CD14-positive monocyte (primary cell): ENCODE measurements at regions not wholly inside any gene's neighbourhood (a gene's known extent, or its start where the extent isn't known, plus 50 kb on each side); places are given as distances from the start of the nearest gene placed in this dataset.

Experiments
- DNase-seq, 3 donors: peaks; one replicate each; pipeline ENCODE4 v3.0.0-alpha.2; 2011 to 2022
- H2AFZ ChIP-seq: 2 replicates; pipeline ENCODE4 v1.6.0; 2012; ENCODE audit warnings: mild to moderate bottlenecking, low read depth, low read length, inconsistent platforms; ENCODE audit not compliant: insufficient read depth, poor library complexity, severe bottlenecking
- H3K27ac ChIP-seq, 2 donors: 1 replicate in 1 of 2; 2 replicates in 1 of 2; pipeline ENCODE4 v1.5.1; 2012 to 2013; ENCODE audit warnings: low read length in 2 of 2, control low read depth in 1 of 2, inconsistent platforms in 1 of 2, low read depth in 1 of 2, mild to moderate bottlenecking in 1 of 2
- H3K27me3 ChIP-seq, 2 donors: one replicate each; pipeline versions ENCODE4 v1.6.0 to v1.6.1; 2011 to 2013; ENCODE audit warnings: low read length in 2 of 2; ENCODE audit not compliant: control insufficient read depth in 2 of 2, insufficient read depth in 2 of 2
- H3K36me3 ChIP-seq, 2 donors: replicated peaks in 1 of 2; 1 replicate in 1 of 2; 2 replicates in 1 of 2; pipeline versions ENCODE4 v1.5.1 to v1.6.1; 2012 to 2013; ENCODE audit warnings: low read length in 2 of 2, control low read depth in 1 of 2, inconsistent platforms in 1 of 2, mild to moderate bottlenecking in 1 of 2; ENCODE audit not compliant: insufficient read depth in 2 of 2, control insufficient read depth in 1 of 2
- H3K4me1 ChIP-seq, 2 donors: 1 replicate in 1 of 2; 2 replicates in 1 of 2; pipeline versions ENCODE4 v1.5.1 to v1.6.1; 2012 to 2013; ENCODE audit warnings: low read length in 2 of 2, control low read depth in 1 of 2, inconsistent platforms in 1 of 2, mild to moderate bottlenecking in 1 of 2, moderate library complexity in 1 of 2; ENCODE audit not compliant: insufficient read depth in 2 of 2, control insufficient read depth in 1 of 2
- H3K4me2 ChIP-seq: replicated peaks from 2 replicates; pipeline ENCODE3; 2012; ENCODE audit warnings: low read length, moderate library complexity, mild to moderate bottlenecking; ENCODE audit not compliant: poor library complexity, severe bottlenecking; ENCODE audit errors: extremely low read depth
- H3K4me3 ChIP-seq, 3 experiments: fragments of 200-600 bp in 1 of 3; sonication (generic) in 1 of 3; replicated peaks in 1 of 3; 1 replicate in 2 of 3; 2 replicates in 1 of 3; pipeline ENCODE4 v1.5.1; 2011 to 2013; ENCODE audit warnings: low read length in 3 of 3, mild to moderate bottlenecking in 3 of 3, control low read depth in 2 of 3, low read depth in 2 of 3, inconsistent platforms in 1 of 3, moderate library complexity in 1 of 3
- H3K79me2 ChIP-seq: 2 replicates; pipeline ENCODE4 v1.6.0; 2012; ENCODE audit warnings: mild to moderate bottlenecking, control low read depth, inconsistent platforms, low read length, moderate library complexity; ENCODE audit not compliant: insufficient read depth
- H3K9ac ChIP-seq: 2 replicates; pipeline ENCODE4 v1.6.0; 2017; ENCODE audit warnings: low read length, mild to moderate bottlenecking; ENCODE audit not compliant: insufficient read depth, poor library complexity, severe bottlenecking
- H3K9me3 ChIP-seq, 2 donors: replicated peaks in 1 of 2; 1 replicate in 1 of 2; 2 replicates in 1 of 2; pipeline versions ENCODE4 v1.5.1 to v1.6.1; 2012 to 2013; ENCODE audit warnings: low read length in 2 of 2, control low read depth in 1 of 2; ENCODE audit not compliant: control insufficient read depth in 1 of 2, insufficient read depth in 1 of 2
- H4K20me1 ChIP-seq: 2 replicates; pipeline ENCODE4 v1.6.0; 2012; ENCODE audit warnings: mild to moderate bottlenecking, low read length, control low read depth, moderate library complexity; ENCODE audit not compliant: insufficient read depth
- H3K27ac Mint-ChIP-seq, 7 donors: one replicate each; pipeline ENCODE4 v1.8.0; 2020; ENCODE audit warnings: mild to moderate bottlenecking in 7 of 7, mixed read lengths in 7 of 7, moderate library complexity in 6 of 7, inconsistent platforms in 2 of 7
- H3K27me3 Mint-ChIP-seq, 3 donors: one replicate each; pipeline ENCODE4 v1.8.0; 2021 to 2022; ENCODE audit warnings: low read depth in 3 of 3, mild to moderate bottlenecking in 3 of 3, mixed read lengths in 3 of 3, moderate library complexity in 3 of 3, inconsistent platforms in 1 of 3
- H3K36me3 Mint-ChIP-seq, 2 donors: one replicate each; pipeline ENCODE4 v1.8.0; 2020; ENCODE audit warnings: mixed read lengths in 2 of 2, inconsistent platforms in 1 of 2, mild to moderate bottlenecking in 1 of 2
- H3K4me1 Mint-ChIP-seq: one replicate; pipeline ENCODE4 v1.8.0; 2020; ENCODE audit warnings: mild to moderate bottlenecking, mixed read lengths
- H3K4me3 Mint-ChIP-seq, 2 donors: one replicate each; pipeline ENCODE4 v1.8.0; 2020; ENCODE audit warnings: mild to moderate bottlenecking in 2 of 2, mixed read lengths in 2 of 2, moderate library complexity in 1 of 2
- H3K9me3 Mint-ChIP-seq, 7 donors: one replicate each; pipeline ENCODE4 v1.8.0; 2020 to 2022; ENCODE audit warnings: mixed read lengths in 7 of 7, mild to moderate bottlenecking in 6 of 7, moderate library complexity in 6 of 7, inconsistent platforms in 2 of 7
- WGBS: methylation state at CpG from one replicate; pipeline ENCODE4 v1.1.5; 2013; ENCODE audit warnings: missing lambda C conversion rate; ENCODE audit not compliant: insufficient coverage; 5-methylcytosine and 5-hydroxymethylcytosine counted together
- intact Hi-C, 2 donors: fragments of 100-400 bp; cut with micrococcal nuclease; formaldehyde crosslinking; loops; one replicate each; pipeline versions ENCODE4 v1.15.0 to v1.15.1; 2023
- TF ChIP-seq, protein P1 (sequence below): fragments of 200-600 bp; IDR thresholded peaks from one replicate; pipeline ENCODE4 v1.8.0; 2022; ENCODE audit warnings: antibody characterized with exemption, mild to moderate bottlenecking

DNA sequence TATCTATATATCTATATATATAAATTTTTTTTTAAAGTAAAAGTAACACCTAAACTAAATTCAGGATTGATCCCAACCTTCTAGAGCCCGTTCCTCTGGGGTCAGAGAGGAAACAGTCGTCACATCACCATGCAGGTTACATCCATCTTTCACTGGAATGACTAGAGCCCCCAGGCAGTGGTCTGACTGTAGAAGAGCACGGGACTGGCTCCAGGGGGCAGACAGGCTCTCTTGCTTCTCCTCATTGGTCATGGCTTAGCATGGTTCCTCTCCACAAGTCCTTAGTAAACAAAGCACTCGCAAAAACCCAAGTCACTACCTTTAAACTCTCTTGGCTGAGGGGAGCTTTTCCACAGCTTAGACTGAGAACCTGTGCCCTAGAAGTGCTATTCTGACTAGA lies 110.5 kb downstream of the NR2F2 start:
- Histone ChIP-seq H3K4me2 (no peak overlapping the region), H3K27ac (no peak overlapping the region), H3K9ac (no peak overlapping the region), H3K4me1 (no peaks in the 10 kb centered on the region), H3K4me3 (no peak overlapping the region), H4K20me1 (no peaks in the 10 kb centered on the region), H2AFZ (no peak overlapping the region), H3K36me3 (no peaks in the 10 kb centered on the region), H3K9me3 (no peaks in the 10 kb centered on the region), H3K27me3 (no peaks in the 10 kb centered on the region), H3K79me2 (no peaks in the 10 kb centered on the region)
- Mint-ChIP-seq H3K36me3 (no peaks in the 10 kb centered on the region), H3K4me3 (no peak overlapping the region), H3K27me3 (peaks cover 5 to 7% (median 6%) of the 10 kb centered on the region in 3 donors), H3K9me3 (peaks cover 0 to 10% (median 3%) of the 10 kb centered on the region in 7 donors), H3K27ac (no peak overlapping the region), H3K4me1 (no peaks in the 10 kb centered on the region)
- TF ChIP-seq, protein P1, sequence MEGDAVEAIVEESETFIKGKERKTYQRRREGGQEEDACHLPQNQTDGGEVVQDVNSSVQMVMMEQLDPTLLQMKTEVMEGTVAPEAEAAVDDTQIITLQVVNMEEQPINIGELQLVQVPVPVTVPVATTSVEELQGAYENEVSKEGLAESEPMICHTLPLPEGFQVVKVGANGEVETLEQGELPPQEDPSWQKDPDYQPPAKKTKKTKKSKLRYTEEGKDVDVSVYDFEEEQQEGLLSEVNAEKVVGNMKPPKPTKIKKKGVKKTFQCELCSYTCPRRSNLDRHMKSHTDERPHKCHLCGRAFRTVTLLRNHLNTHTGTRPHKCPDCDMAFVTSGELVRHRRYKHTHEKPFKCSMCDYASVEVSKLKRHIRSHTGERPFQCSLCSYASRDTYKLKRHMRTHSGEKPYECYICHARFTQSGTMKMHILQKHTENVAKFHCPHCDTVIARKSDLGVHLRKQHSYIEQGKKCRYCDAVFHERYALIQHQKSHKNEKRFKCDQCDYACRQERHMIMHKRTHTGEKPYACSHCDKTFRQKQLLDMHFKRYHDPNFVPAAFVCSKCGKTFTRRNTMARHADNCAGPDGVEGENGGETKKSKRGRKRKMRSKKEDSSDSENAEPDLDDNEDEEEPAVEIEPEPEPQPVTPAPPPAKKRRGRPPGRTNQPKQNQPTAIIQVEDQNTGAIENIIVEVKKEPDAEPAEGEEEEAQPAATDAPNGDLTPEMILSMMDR = no peak
- no peak for DNase-seq
- WGBS = 100% methylated on average over 1 of the region's 4 CpGs
- intact Hi-C loops = no loop called here

DNA sequence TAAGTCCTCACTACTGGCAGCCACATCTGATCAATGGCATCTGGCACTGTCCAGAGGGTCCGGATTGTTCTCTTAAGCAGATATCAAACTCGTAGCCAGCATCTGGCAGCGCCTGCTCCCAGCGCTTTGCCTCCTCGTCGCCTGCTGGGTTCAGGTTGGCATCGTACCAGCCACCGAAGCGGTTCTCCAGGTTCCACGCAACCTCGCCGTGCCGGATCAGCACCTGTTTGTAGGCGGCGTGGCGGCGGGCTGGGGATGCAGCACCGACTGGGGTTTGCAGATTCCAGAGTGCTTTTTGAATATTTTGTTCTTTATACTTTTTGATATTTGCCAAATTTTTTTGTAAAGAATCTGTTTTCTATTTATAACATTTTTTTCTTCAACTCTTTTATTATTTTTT lies 111.6 kb downstream of the NR2F2 start:
- Histone ChIP-seq H4K20me1 (no peaks in the 10 kb centered on the region), H3K36me3 (no peaks in the 10 kb centered on the region), H3K27me3 (no peaks in the 10 kb centered on the region), H3K4me2 (no peak overlapping the region), H3K9me3 (no peaks in the 10 kb centered on the region), H3K9ac (no peak overlapping the region), H3K79me2 (no peaks in the 10 kb centered on the region), H2AFZ (no peak overlapping the region), H3K27ac (no peak overlapping the region), H3K4me1 (no peaks in the 10 kb centered on the region), H3K4me3 (no peak overlapping the region)
- no peak overlapping the region for H3K27ac Mint-ChIP-seq
- TF ChIP-seq, protein P1 = no peak
- H3K27me3 Mint-ChIP-seq = peaks cover 5 to 7% (median 6%) of the 10 kb centered on the region in 3 donors
- intact Hi-C loops = no loop called here
- H3K4me3 Mint-ChIP-seq = no peak overlapping the region
- H3K36me3 Mint-ChIP-seq = no peaks in the 10 kb centered on the region
- peaks cover 0 to 10% (median 3%) of the 10 kb centered on the region in 7 donors for H3K9me3 Mint-ChIP-seq
- DNase-seq = no peak
- no peaks in the 10 kb centered on the region for H3K4me1 Mint-ChIP-seq
- WGBS = 98% methylated on average over 15 of the region's 18 CpGs
